ENCODE measurements at regions not wholly inside any gene's neighbourhood (a gene's known extent, or its start where the extent isn't known, plus 50 kb on each side); places are given as distances from the start of the nearest gene placed in this dataset.

GRCh38 chr13:78299832-78300623 is 303.3 kb downstream of the POU4F1 start:
- no peak for DNase-seq (ENCODE audit: low spot score)
- no TSS peak for BruUV-seq (replicated peaks)
- Histone ChIP-seq H3K4me2 (ENCODE audit: low read depth, low read length) (no peak overlapping the region), H2AFZ (ENCODE audit: low read length) (no peak overlapping the region), H3K27me3 (ENCODE audit: control insufficient read depth in 1 of 2, insufficient read depth in 2 of 2, low read length in 2 of 2) (no peaks in the 10 kb centered on the region), H3K27ac (ENCODE audit: extremely low read length, insufficient read depth, low read length) (no peak overlapping the region), H3K79me2 (ENCODE audit: insufficient read depth, low read length) (no peaks in the 10 kb centered on the region), H3K36me3 (replicated peaks in 1 of 2; ENCODE audit: control insufficient read depth in 1 of 2, insufficient read depth in 2 of 2, low read length in 2 of 2) (no peaks in the 10 kb centered on the region), H3K9ac (ENCODE audit: insufficient read depth, low read depth, low read length) (no peak overlapping the region), H3K4me1 (ENCODE audit: insufficient read depth, low read length) (no peaks in the 10 kb centered on the region), H3K4me3 (replicated peaks in 1 of 3; ENCODE audit: insufficient read depth in 1 of 3, low read depth in 2 of 3, low read length in 3 of 3) (no peak overlapping the region), H3K9me3 (ENCODE audit: low read length) (no peaks in the 10 kb centered on the region), H4K20me1 (ENCODE audit: insufficient read depth, low read length) (no peaks in the 10 kb centered on the region)
- ATAC-seq = no peak
- intact Hi-C loops (cut with micrococcal nuclease; ENCODE audit: unreplicated experiment) = no loop called here
- no peak for FAIRE-seq
- TF ChIP-seq DZIP1 (CRISPR knock-in tag; IDR thresholded peaks at IDR 0.05) (no peak), ZEB1 (IDR thresholded peaks at IDR 0.05; ENCODE audit: insufficient replicate concordance, low read depth) (no peak), ZNF556 (CRISPR knock-in tag; IDR thresholded peaks at IDR 0.05; ENCODE audit: borderline replicate concordance) (no peak)
- in situ Hi-C loops (cut with HindIII; ENCODE audit: extremely low pct_ligation_motif_present, low pct_unique_long_range_greater_than_20kb) = no loop called here
- ChIA-PET POLR2A (no interaction called here), CTCF (ENCODE audit: low intra/inter-chr PET ratio, low total read pairs) (no interaction called here)

GRCh38 chr13:78298657-78299056 is 304.7 kb downstream of the POU4F1 start:
- no peak for ATAC-seq
- H3K27ac ChIP-seq (ENCODE audit: extremely low read length, insufficient read depth, low read length) = no peak overlapping the region
- no peaks in the 10 kb centered on the region for H3K4me1 ChIP-seq (ENCODE audit: insufficient read depth, low read length)
- no peak for DNase-seq (ENCODE audit: low spot score)
- no peaks in the 10 kb centered on the region for H3K79me2 ChIP-seq (ENCODE audit: insufficient read depth, low read length)
- 0% methylated on average over 1 of the region's 1 CpG for WGBS (ENCODE audit: low lambda C conversion rate)
- no peaks in the 10 kb centered on the region for H3K9me3 ChIP-seq (ENCODE audit: low read length)
- no peaks in the 10 kb centered on the region for H3K27me3 ChIP-seq (ENCODE audit: control insufficient read depth in 1 of 2, insufficient read depth in 2 of 2, low read length in 2 of 2)
- no peak overlapping the region for H3K9ac ChIP-seq (ENCODE audit: insufficient read depth, low read depth, low read length)
- POLR2A ChIA-PET = no interaction called here
- in situ Hi-C loops (cut with HindIII; ENCODE audit: extremely low pct_ligation_motif_present, low pct_unique_long_range_greater_than_20kb) (no loop called here), intact Hi-C loops (cut with micrococcal nuclease; ENCODE audit: unreplicated experiment) (no loop called here)
- no TSS peak for BruUV-seq (replicated peaks)
- no peak overlapping the region for H3K4me3 ChIP-seq (replicated peaks in 1 of 3; ENCODE audit: insufficient read depth in 1 of 3, low read depth in 2 of 3, low read length in 3 of 3)
- CTCF ChIA-PET (ENCODE audit: low intra/inter-chr PET ratio, low total read pairs) = no interaction called here
- TF ChIP-seq FUBP1 (CRISPR knock-in tag; IDR thresholded peaks at IDR 0.05; ENCODE audit: borderline replicate concordance) (no peak), NR2F6 (IDR thresholded peaks at IDR 0.05) (no peak), NR2F6 (CRISPR knock-in tag; IDR thresholded peaks at IDR 0.05) (no peak)
- H3K4me2 ChIP-seq (ENCODE audit: low read depth, low read length) = no peak overlapping the region
- H2AFZ ChIP-seq (ENCODE audit: low read length) = no peak overlapping the region
- H3K36me3 ChIP-seq (replicated peaks in 1 of 2; ENCODE audit: control insufficient read depth in 1 of 2, insufficient read depth in 2 of 2, low read length in 2 of 2) = no peaks in the 10 kb centered on the region
- no peaks in the 10 kb centered on the region for H4K20me1 ChIP-seq (ENCODE audit: insufficient read depth, low read length)
- FAIRE-seq = no peak

Data from HepG2 (cell line).